ENCODE measurements at regions not wholly inside any gene's neighbourhood (a gene's known extent, or its start where the extent isn't known, plus 50 kb on each side); places are given as distances from the start of the nearest gene placed in this dataset.

- TF ChIP-seq CTCF (conservative IDR thresholded peaks at IDR 0.05; ENCODE audit: low read depth, low read length): no peak
- TF ChIP-seq EZH2 (IDR thresholded peaks at IDR 0.05; ENCODE audit: borderline replicate concordance, low read depth, low read length, poor library complexity, severe bottlenecking): no peak
Observed at GRCh38 chr2:125313806-125314205, 1288.7 kb downstream of the CNTNAP5 start.
